ENCODE measurements at regions not wholly inside any gene's neighbourhood (a gene's known extent, or its start where the extent isn't known, plus 50 kb on each side); places are given as distances from the start of the nearest gene placed in this dataset.
A peak's percentile ranks its signal among the peaks of the same experiment; 100 is the strongest.

DNA sequence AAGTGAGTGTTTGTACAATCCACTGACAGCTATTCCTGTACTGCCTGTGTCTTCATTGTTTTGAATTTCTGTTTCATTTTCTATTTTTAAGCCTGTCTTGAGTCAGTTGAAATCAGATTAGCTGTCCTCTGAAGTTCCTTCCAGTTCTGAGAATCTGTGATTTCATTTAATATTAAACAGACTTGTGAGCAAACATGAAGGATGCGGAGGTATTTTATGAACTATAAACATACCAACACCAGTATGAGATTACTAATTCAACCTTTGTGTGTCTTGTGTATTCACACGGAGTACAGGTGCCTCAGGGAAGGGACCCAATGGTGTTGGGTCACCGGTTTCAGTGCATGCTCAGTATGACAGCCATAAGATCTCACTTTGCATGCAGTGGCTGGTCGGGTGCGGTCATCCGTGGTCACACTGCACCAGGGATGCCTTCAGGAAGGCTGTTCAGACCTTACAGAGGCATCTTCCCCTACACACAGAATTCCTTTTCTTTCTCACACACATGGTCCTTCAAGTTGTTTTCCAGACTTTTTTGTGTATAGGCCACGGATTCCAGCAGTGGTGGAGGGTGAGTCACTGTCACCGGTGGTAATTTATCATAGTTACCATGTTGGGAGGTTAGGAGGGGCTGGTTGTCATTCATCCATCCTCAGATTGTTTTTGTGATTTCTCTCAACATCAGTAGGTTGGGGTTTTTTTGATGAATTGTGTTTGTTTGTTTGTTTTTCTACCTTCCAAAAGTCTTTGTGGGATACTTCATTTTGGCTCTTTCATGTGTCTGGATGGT is 103.0 kb upstream of the SFSWAP start:
- Mint-ChIP-seq H3K36me3 (peaks cover 0 to 3% of the 10 kb centered on the region in 2 donors), H3K4me3 (peak overlapping the region; percentile 55 to 87 (median 72)), H3K27me3 (no peaks in the 10 kb centered on the region), H3K9me3 (no peaks in the 10 kb centered on the region), H3K27ac (peak overlapping the region; percentile 77 to 94 (median 86)), H3K4me1 (peaks cover 48 to 70% (median 66%) of the 10 kb centered on the region in 4 donors)
- CTCF ChIA-PET (ENCODE audit: partially characterized antibody) = interaction anchor here (0.7 kb wide), 1 partner anchor 100 kb away, joined by 4 read pairs; no protein-coding TSS in a partner anchor
- intact Hi-C loops (cut with micrococcal nuclease) = loop anchor here (1.0 to 10.0 kb wide), 3 partner anchors 73 to 103 kb away; partner anchors contain the start of gene SFSWAP
- Histone ChIP-seq H3K4me1 (ENCODE audit: insufficient read depth, low read length) (peaks cover 68% of the 10 kb centered on the region), H3K4me3 (ENCODE audit: low read length in 2 of 2) (no peak overlapping the region), H3K27me3 (ENCODE audit: insufficient read depth, low read length) (no peaks in the 10 kb centered on the region), H3K27ac (ENCODE audit: low read depth, low read length) (no peak overlapping the region), H3K36me3 (ENCODE audit: insufficient read depth, low read length) (no peaks in the 10 kb centered on the region), H3K9me3 (ENCODE audit: control insufficient read depth in 1 of 2, low read length in 2 of 2) (no peaks in the 10 kb centered on the region)
- DNase-seq = no peak
- POLR2A ChIA-PET (ENCODE audit: partially characterized antibody) = no interaction called here

DNA sequence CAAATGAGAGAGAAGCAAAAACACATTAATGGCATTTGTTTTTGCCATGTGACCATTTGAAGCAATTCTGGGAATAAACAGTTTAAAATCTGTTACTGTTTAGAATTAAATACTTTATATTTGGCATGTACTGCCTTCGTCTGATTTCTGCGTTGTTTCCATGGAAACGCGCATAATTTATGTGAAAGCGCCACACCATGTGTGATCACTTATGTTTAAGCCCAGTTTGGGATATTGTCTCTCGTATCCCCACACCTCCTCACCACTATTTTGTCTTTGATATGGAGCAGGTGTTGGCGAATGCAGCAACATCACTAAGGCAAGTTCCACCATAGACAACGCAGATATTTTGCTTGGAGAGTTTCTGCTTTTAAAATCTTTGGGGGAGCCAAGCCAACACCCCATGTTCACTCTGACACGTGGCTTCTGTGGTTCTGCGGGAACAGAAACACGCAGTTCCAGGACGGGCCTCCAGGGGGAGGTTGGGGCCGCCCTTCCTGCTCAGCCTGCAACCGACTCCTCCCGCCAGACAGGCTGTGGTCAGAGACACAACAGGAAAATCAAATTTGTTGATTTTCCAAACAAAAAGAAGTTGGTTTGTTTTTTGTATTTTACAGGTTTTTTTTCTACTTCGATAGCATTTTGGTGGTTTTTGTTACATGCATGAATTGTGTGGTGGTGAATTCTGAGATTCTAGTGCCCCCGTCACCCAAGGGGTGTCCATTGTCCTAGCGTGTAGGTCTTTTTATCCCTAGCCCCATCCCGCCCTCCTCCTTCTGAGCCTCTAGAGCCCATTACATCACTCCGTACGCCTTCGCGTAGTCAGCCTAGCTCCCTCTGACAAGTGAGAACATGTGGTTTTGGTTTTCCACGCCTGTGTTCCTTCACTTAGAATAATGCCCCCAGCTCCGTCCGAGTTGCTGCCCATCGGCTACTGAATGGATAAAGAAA is 101.9 kb upstream of the SFSWAP start:
- Mint-ChIP-seq H3K4me1 (peaks cover 38 to 59% (median 54%) of the 10 kb centered on the region in 4 donors), H3K9me3 (no peaks in the 10 kb centered on the region), H3K4me3 (peak overlapping the region in 7 of 8 donors; percentile 25 to 74 (median 44)), H3K36me3 (peaks cover 0 to 3% of the 10 kb centered on the region in 2 donors), H3K27ac (peak overlapping the region in 5 of 7 donors; percentile 52 to 72 (median 61)), H3K27me3 (no peaks in the 10 kb centered on the region)
- Histone ChIP-seq H3K4me1 (ENCODE audit: insufficient read depth, low read length) (peaks cover 56% of the 10 kb centered on the region), H3K36me3 (ENCODE audit: insufficient read depth, low read length) (no peaks in the 10 kb centered on the region), H3K9me3 (ENCODE audit: control insufficient read depth in 1 of 2, low read length in 2 of 2) (no peaks in the 10 kb centered on the region), H3K27me3 (ENCODE audit: insufficient read depth, low read length) (no peaks in the 10 kb centered on the region), H3K4me3 (ENCODE audit: low read length in 2 of 2) (no peak overlapping the region), H3K27ac (ENCODE audit: low read depth, low read length) (no peak overlapping the region)
- intact Hi-C loops (cut with micrococcal nuclease) = loop anchor here (1.0 to 10.0 kb wide), 3 partner anchors 74 to 102 kb away; partner anchors contain the start of gene SFSWAP
- ChIA-PET POLR2A (ENCODE audit: partially characterized antibody) (no interaction called here), CTCF (ENCODE audit: partially characterized antibody) (interaction anchor here (1.3 kb wide), 1 partner anchor 102 kb away, joined by 3 read pairs; the partner anchor contains the start of gene SFSWAP)
- peak in 4 of 5 donors; percentile 41 to 62 (median 50) for DNase-seq

DNA sequence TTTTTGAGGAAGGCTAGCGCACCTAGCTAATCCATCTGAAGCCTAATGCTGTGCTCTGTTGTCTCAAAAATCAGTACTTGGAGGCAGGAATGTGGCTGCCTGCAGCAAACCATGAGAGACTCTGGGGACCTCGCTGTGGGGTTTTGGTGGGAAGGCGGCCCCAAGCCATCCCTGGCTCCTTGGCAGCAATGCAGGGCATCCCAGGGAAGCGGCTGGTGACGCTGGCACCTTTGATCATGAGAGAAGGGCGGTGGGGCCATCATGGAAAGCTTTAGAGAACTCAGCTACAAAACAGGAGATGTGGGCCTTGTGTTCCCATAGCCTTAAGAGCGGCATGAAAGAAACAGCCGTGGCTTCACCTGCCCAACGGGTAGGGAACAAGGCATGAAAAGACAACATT is 101.1 kb upstream of the SFSWAP start:
- Mint-ChIP-seq H3K27me3 (no peaks in the 10 kb centered on the region), H3K36me3 (peaks cover 0 to 3% of the 10 kb centered on the region in 2 donors), H3K9me3 (no peaks in the 10 kb centered on the region), H3K4me1 (peaks cover 34 to 51% (median 48%) of the 10 kb centered on the region in 4 donors), H3K27ac (no peak overlapping the region), H3K4me3 (peak overlapping the region in 4 of 8 donors; percentile 44 to 74 (median 62))
- ChIA-PET CTCF (ENCODE audit: partially characterized antibody) (interaction anchor here (0.8 to 1.3 kb wide), 2 partner anchors 11 to 101 kb away, joined by 3 to 4 read pairs; partner anchors contain the start of gene SFSWAP), POLR2A (ENCODE audit: partially characterized antibody) (no interaction called here)
- no peaks in the 10 kb centered on the region for H3K9me3 ChIP-seq (ENCODE audit: control insufficient read depth in 1 of 2, low read length in 2 of 2)
- DNase-seq = no peak
- H3K36me3 ChIP-seq (ENCODE audit: insufficient read depth, low read length) = no peaks in the 10 kb centered on the region
- peaks cover 49% of the 10 kb centered on the region for H3K4me1 ChIP-seq (ENCODE audit: insufficient read depth, low read length)
- intact Hi-C loops (cut with micrococcal nuclease) = loop anchor here (2.0 to 10.0 kb wide), 2 partner anchors 75 to 101 kb away; partner anchors contain the start of gene SFSWAP
- no peak overlapping the region for H3K4me3 ChIP-seq (ENCODE audit: low read length in 2 of 2)
- no peaks in the 10 kb centered on the region for H3K27me3 ChIP-seq (ENCODE audit: insufficient read depth, low read length)
- no peak overlapping the region for H3K27ac ChIP-seq (ENCODE audit: low read depth, low read length)

- H3K27ac ChIP-seq (ENCODE audit: low read depth, low read length) = no peak overlapping the region
- Mint-ChIP-seq H3K4me1 (peaks cover 32 to 47% (median 43%) of the 10 kb centered on the region in 4 donors), H3K4me3 (no peak overlapping the region), H3K27me3 (no peaks in the 10 kb centered on the region), H3K9me3 (no peaks in the 10 kb centered on the region), H3K36me3 (peaks cover 0 to 3% of the 10 kb centered on the region in 2 donors), H3K27ac (no peak overlapping the region)
- no peak overlapping the region for H3K4me3 ChIP-seq (ENCODE audit: low read length in 2 of 2)
- ChIA-PET POLR2A (ENCODE audit: partially characterized antibody) (no interaction called here), CTCF (ENCODE audit: partially characterized antibody) (interaction anchor here (0.8 to 1.3 kb wide), 2 partner anchors 10 to 101 kb away, joined by 3 to 4 read pairs; partner anchors contain the start of gene SFSWAP)
- H3K9me3 ChIP-seq (ENCODE audit: control insufficient read depth in 1 of 2, low read length in 2 of 2) = no peaks in the 10 kb centered on the region
- H3K4me1 ChIP-seq (ENCODE audit: insufficient read depth, low read length) = peaks cover 45% of the 10 kb centered on the region
- intact Hi-C loops (cut with micrococcal nuclease) = no loop called here
- no peaks in the 10 kb centered on the region for H3K36me3 ChIP-seq (ENCODE audit: insufficient read depth, low read length)
- DNase-seq = no peak
- no peaks in the 10 kb centered on the region for H3K27me3 ChIP-seq (ENCODE audit: insufficient read depth, low read length)
These were observed 100.7 kb upstream of the SFSWAP start for GRCh38 chr12:131610181-131610580.

- H3K9me3 Mint-ChIP-seq = no peaks in the 10 kb centered on the region
- Histone ChIP-seq H3K9me3 (ENCODE audit: control insufficient read depth in 1 of 2, low read length in 2 of 2) (no peaks in the 10 kb centered on the region), H3K4me1 (ENCODE audit: insufficient read depth, low read length) (peaks cover 37% of the 10 kb centered on the region), H3K36me3 (ENCODE audit: insufficient read depth, low read length) (no peaks in the 10 kb centered on the region), H3K4me3 (ENCODE audit: low read length in 2 of 2) (no peak overlapping the region), H3K27ac (ENCODE audit: low read depth, low read length) (no peak overlapping the region), H3K27me3 (ENCODE audit: insufficient read depth, low read length) (no peaks in the 10 kb centered on the region)
- H3K4me1 Mint-ChIP-seq = peaks cover 26 to 40% (median 36%) of the 10 kb centered on the region in 4 donors
- H3K4me3 Mint-ChIP-seq = no peak overlapping the region
- no peaks in the 10 kb centered on the region for H3K27me3 Mint-ChIP-seq
- CTCF ChIA-PET (ENCODE audit: partially characterized antibody) = interaction anchor here (0.8 kb wide), 1 partner anchor 9 kb away, joined by 4 read pairs; no protein-coding TSS in a partner anchor
- H3K36me3 Mint-ChIP-seq = peaks cover 0 to 3% of the 10 kb centered on the region in 2 donors
- H3K27ac Mint-ChIP-seq = no peak overlapping the region
- intact Hi-C loops (cut with micrococcal nuclease) = no loop called here
- POLR2A ChIA-PET (ENCODE audit: partially characterized antibody) = no interaction called here
- no peak for DNase-seq
These were observed 100.0 kb upstream of the SFSWAP start for GRCh38 chr12:131610891-131611290.

GRCh38 chr12:131611416-131612091 is 99.3 kb upstream of the SFSWAP start:
- CTCF ChIA-PET (ENCODE audit: partially characterized antibody) = no interaction called here
- peaks cover 0 to 3% of the 10 kb centered on the region in 2 donors for H3K36me3 Mint-ChIP-seq
- H3K27ac Mint-ChIP-seq = no peak overlapping the region
- intact Hi-C loops (cut with micrococcal nuclease) = no loop called here
- DNase-seq = no peak
- Histone ChIP-seq H3K27me3 (ENCODE audit: insufficient read depth, low read length) (no peaks in the 10 kb centered on the region), H3K9me3 (ENCODE audit: control insufficient read depth in 1 of 2, low read length in 2 of 2) (no peaks in the 10 kb centered on the region), H3K36me3 (ENCODE audit: insufficient read depth, low read length) (no peaks in the 10 kb centered on the region), H3K27ac (ENCODE audit: low read depth, low read length) (no peak overlapping the region), H3K4me3 (ENCODE audit: low read length in 2 of 2) (no peak overlapping the region), H3K4me1 (ENCODE audit: insufficient read depth, low read length) (peaks cover 31% of the 10 kb centered on the region)
- peaks cover 20 to 33% (median 30%) of the 10 kb centered on the region in 4 donors for H3K4me1 Mint-ChIP-seq
- H3K4me3 Mint-ChIP-seq = no peak overlapping the region
- H3K9me3 Mint-ChIP-seq = no peaks in the 10 kb centered on the region
- POLR2A ChIA-PET (ENCODE audit: partially characterized antibody) = no interaction called here
- no peaks in the 10 kb centered on the region for H3K27me3 Mint-ChIP-seq

Data from CD4-positive, alpha-beta memory T cell (primary cell).